Upper lobe of right lung (tissue), 1 donor: ENCODE measurements at regions not wholly inside any gene's neighbourhood (a gene's known extent, or its start where the extent isn't known, plus 50 kb on each side); places are given as distances from the start of the nearest gene placed in this dataset.

Experiments used
- ATAC-seq: fragments of 200-7000 bp; cut with Tn5 transposase; one replicate; pipeline ENCODE4 v1.9.1; 2020; ENCODE audit warnings: mild to moderate bottlenecking, moderate library complexity
- DNase-seq: peaks from one replicate; pipeline ENCODE4 v3.0.0-alpha.2; 2020
- H3K27ac ChIP-seq: fragments of 200-600 bp; one replicate; pipeline ENCODE4 v1.8.0; 2022
- H3K27me3 ChIP-seq: fragments of 200-600 bp; one replicate; pipeline ENCODE4 v1.8.0; 2022; ENCODE audit warnings: mild to moderate bottlenecking
- H3K36me3 ChIP-seq: fragments of 200-600 bp; one replicate; pipeline ENCODE4 v1.8.0; 2022
- H3K4me1 ChIP-seq: fragments of 200-600 bp; one replicate; pipeline ENCODE4 v1.8.0; 2022
- H3K4me3 ChIP-seq: fragments of 200-600 bp; one replicate; pipeline ENCODE4 v1.8.0; 2022; ENCODE audit warnings: mild to moderate bottlenecking
- H3K9me3 ChIP-seq: fragments of 200-600 bp; one replicate; pipeline ENCODE4 v1.8.0; 2022
- CTCF ChIP-seq: fragments of 200-600 bp; IDR thresholded peaks from one replicate; pipeline ENCODE4 v1.8.0; 2022; ENCODE audit warnings: antibody characterized with exemption
- intact Hi-C: fragments of 100-400 bp; cut with DNase I; formaldehyde crosslinking; loops from one replicate; pipeline ENCODE4 v1.11.0; 2022
- donor health status: DM: no; HTN: yes; CAD: no; lungs with severe emphysema.

GRCh38 chr20:54981175-54981574, 505.8 kb downstream of the DOK5 start:
- intact Hi-C loops: no loop called here
- ATAC-seq (no peak), DNase-seq (no peak)
- TF ChIP-seq CTCF: no peak
- no peaks in the 10 kb centered on the region for H3K27me3 ChIP-seq
- no peak overlapping the region for H3K27ac ChIP-seq
- H3K4me3 ChIP-seq: no peak overlapping the region
- no peaks in the 10 kb centered on the region for H3K4me1 ChIP-seq
- H3K9me3 ChIP-seq: no peaks in the 10 kb centered on the region
- no peaks in the 10 kb centered on the region for H3K36me3 ChIP-seq

- H3K36me3 ChIP-seq: no peaks in the 10 kb centered on the region
- H3K27ac ChIP-seq: no peak overlapping the region
- H3K4me3 ChIP-seq: no peak overlapping the region
- peak; percentile 28 for TF ChIP-seq CTCF
- intact Hi-C loops: no loop called here
- no peaks in the 10 kb centered on the region for H3K9me3 ChIP-seq
- no peaks in the 10 kb centered on the region for H3K27me3 ChIP-seq
- H3K4me1 ChIP-seq: no peaks in the 10 kb centered on the region
- no peak for ATAC-seq
- no peak for DNase-seq
Measured at GRCh38 chr20:54980103-54980960, 504.9 kb downstream of the DOK5 start.

GRCh38 chr20:54950304-54950703, 474.9 kb downstream of the DOK5 start:
- Histone ChIP-seq H3K27ac (no peak overlapping the region), H3K4me3 (no peak overlapping the region), H3K9me3 (no peaks in the 10 kb centered on the region), H3K36me3 (no peaks in the 10 kb centered on the region), H3K27me3 (no peaks in the 10 kb centered on the region), H3K4me1 (no peaks in the 10 kb centered on the region)
- ATAC-seq: no peak
- intact Hi-C loops: no loop called here
- no peak for TF ChIP-seq CTCF
- no peak for DNase-seq

GRCh38 chr20:54941666-54942065, 466.3 kb downstream of the DOK5 start:
- no peaks in the 10 kb centered on the region for H3K9me3 ChIP-seq
- no peaks in the 10 kb centered on the region for H3K4me1 ChIP-seq
- intact Hi-C loops: no loop called here
- DNase-seq: no peak
- H3K36me3 ChIP-seq: no peaks in the 10 kb centered on the region
- no peak for ATAC-seq
- no peaks in the 10 kb centered on the region for H3K27me3 ChIP-seq
- no peak overlapping the region for H3K4me3 ChIP-seq
- TF ChIP-seq CTCF: no peak
- no peak overlapping the region for H3K27ac ChIP-seq

- TF ChIP-seq CTCF: no peak
- no peak overlapping the region for H3K4me3 ChIP-seq
- no peak overlapping the region for H3K27ac ChIP-seq
- no peaks in the 10 kb centered on the region for H3K4me1 ChIP-seq
- H3K36me3 ChIP-seq: no peaks in the 10 kb centered on the region
- DNase-seq (no peak), ATAC-seq (no peak)
- no peaks in the 10 kb centered on the region for H3K9me3 ChIP-seq
- intact Hi-C loops: no loop called here
- no peaks in the 10 kb centered on the region for H3K27me3 ChIP-seq
Measured at GRCh38 chr20:54940522-54940921, 465.1 kb downstream of the DOK5 start.

- H3K4me3 ChIP-seq: no peak overlapping the region
- H3K4me1 ChIP-seq: no peaks in the 10 kb centered on the region
- no peak for TF ChIP-seq CTCF
- DNase-seq: no peak
- no peaks in the 10 kb centered on the region for H3K36me3 ChIP-seq
- intact Hi-C loops: no loop called here
- ATAC-seq: no peak
- no peaks in the 10 kb centered on the region for H3K27me3 ChIP-seq
- no peaks in the 10 kb centered on the region for H3K9me3 ChIP-seq
- no peak overlapping the region for H3K27ac ChIP-seq
Measured at GRCh38 chr20:54938707-54939106, 463.3 kb downstream of the DOK5 start.
